ENCODE measurements at regions not wholly inside any gene's neighbourhood (a gene's known extent, or its start where the extent isn't known, plus 50 kb on each side); places are given as distances from the start of the nearest gene placed in this dataset.

GRCh38 chr6:134453792-134454510, 136.0 kb upstream of the SGK1 start:
- Histone ChIP-seq H3K4me1 (peaks cover 24% of the 10 kb centered on the region), H3K9me3 (no peaks in the 10 kb centered on the region), H3K27me3 (replicated peaks; ENCODE audit: control insufficient read depth, insufficient read depth, low read length) (no peaks in the 10 kb centered on the region), H3K4me3 (ENCODE audit: low read depth, low read length) (no peak overlapping the region), H3K36me3 (ENCODE audit: control insufficient read depth, insufficient read depth, low read length) (no peaks in the 10 kb centered on the region)
- CTCF ChIA-PET, result no interaction called here
- Mint-ChIP-seq H3K4me1 (ENCODE audit: low read depth, unreplicated experiment) (peaks cover 18% of the 10 kb centered on the region), H3K27ac (ENCODE audit: unreplicated experiment) (peak overlapping the region; percentile 15), H3K9me3 (ENCODE audit: unreplicated experiment) (no peaks in the 10 kb centered on the region), H3K36me3 (ENCODE audit: insufficient read depth, unreplicated experiment) (no peaks in the 10 kb centered on the region), H3K4me3 (ENCODE audit: unreplicated experiment) (peak overlapping the region; percentile 42), H3K27me3 (ENCODE audit: insufficient read depth, unreplicated experiment) (no peaks in the 10 kb centered on the region)
- intact Hi-C loops (cut with micrococcal nuclease; ENCODE audit: unreplicated experiment), result loop anchor here (1.0 to 10.0 kb wide), 2 partner anchors 278 to 371 kb away; no protein-coding TSS in a partner anchor
- TF ChIP-seq CTCF (IDR thresholded peaks at IDR 0.05; ENCODE audit: insufficient read depth in 1 of 2, low read depth in 1 of 2, low read length in 1 of 2, severe bottlenecking in 1 of 2, unreplicated experiment in 1 of 2), result no peak
- DNase-seq, result peak; percentile 63 to 67
- POLR2A ChIA-PET, result no interaction called here
- BruUV-seq (replicated peaks), result no TSS peak

- Histone ChIP-seq H3K27me3 (replicated peaks; ENCODE audit: control insufficient read depth, insufficient read depth, low read length) (no peaks in the 10 kb centered on the region), H3K4me3 (ENCODE audit: low read depth, low read length) (no peak overlapping the region), H3K36me3 (ENCODE audit: control insufficient read depth, insufficient read depth, low read length) (no peaks in the 10 kb centered on the region), H3K9me3 (no peaks in the 10 kb centered on the region), H3K4me1 (peaks cover 24% of the 10 kb centered on the region)
- Mint-ChIP-seq H3K27me3 (ENCODE audit: insufficient read depth, unreplicated experiment) (no peaks in the 10 kb centered on the region), H3K4me1 (ENCODE audit: low read depth, unreplicated experiment) (peaks cover 18% of the 10 kb centered on the region), H3K9me3 (ENCODE audit: unreplicated experiment) (no peaks in the 10 kb centered on the region), H3K36me3 (ENCODE audit: insufficient read depth, unreplicated experiment) (no peaks in the 10 kb centered on the region), H3K27ac (ENCODE audit: unreplicated experiment) (no peak overlapping the region), H3K4me3 (ENCODE audit: unreplicated experiment) (no peak overlapping the region)
- intact Hi-C loops (cut with micrococcal nuclease; ENCODE audit: unreplicated experiment), result loop anchor here (1.0 to 10.0 kb wide), 2 partner anchors 277 to 372 kb away; no protein-coding TSS in a partner anchor
- no TSS peak for BruUV-seq (replicated peaks)
- DNase-seq, result no peak
- POLR2A ChIA-PET, result no interaction called here
- CTCF ChIA-PET, result no interaction called here
- TF ChIP-seq CTCF (IDR thresholded peaks at IDR 0.05; ENCODE audit: insufficient read depth in 1 of 2, low read depth in 1 of 2, low read length in 1 of 2, severe bottlenecking in 1 of 2, unreplicated experiment in 1 of 2), result no peak
Observed at GRCh38 chr6:134452906-134453305, 135.0 kb upstream of the SGK1 start.

DNA sequence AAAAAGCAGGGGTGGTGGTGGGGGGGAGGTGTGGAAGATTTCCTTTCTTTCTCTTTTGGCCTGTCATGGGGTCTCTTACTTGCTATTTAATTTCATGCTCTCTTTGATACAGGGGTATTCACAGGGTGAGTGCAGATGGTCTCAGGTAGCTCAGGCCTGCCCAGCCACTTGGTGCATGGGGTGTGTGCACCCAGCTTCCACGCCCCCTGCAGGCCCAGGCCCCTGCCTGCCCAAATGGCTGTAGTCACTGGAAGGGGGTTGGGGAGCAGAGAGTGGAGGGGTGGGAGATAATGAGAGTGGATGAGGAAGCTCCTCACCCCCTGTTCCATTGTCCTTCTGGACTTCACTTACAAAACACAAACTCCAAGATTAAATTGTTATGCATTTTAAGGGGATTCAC, 133.6 kb upstream of the SGK1 start:
- Histone ChIP-seq H3K4me3 (ENCODE audit: low read depth, low read length) (no peak overlapping the region), H3K9me3 (no peaks in the 10 kb centered on the region), H3K27me3 (replicated peaks; ENCODE audit: control insufficient read depth, insufficient read depth, low read length) (no peaks in the 10 kb centered on the region), H3K36me3 (ENCODE audit: control insufficient read depth, insufficient read depth, low read length) (no peaks in the 10 kb centered on the region), H3K4me1 (peaks cover 24% of the 10 kb centered on the region)
- BruUV-seq (replicated peaks), result no TSS peak
- ChIA-PET POLR2A (no interaction called here), CTCF (no interaction called here)
- Mint-ChIP-seq H3K4me3 (ENCODE audit: unreplicated experiment) (no peak overlapping the region), H3K9me3 (ENCODE audit: unreplicated experiment) (no peaks in the 10 kb centered on the region), H3K36me3 (ENCODE audit: insufficient read depth, unreplicated experiment) (no peaks in the 10 kb centered on the region), H3K27ac (ENCODE audit: unreplicated experiment) (no peak overlapping the region), H3K4me1 (ENCODE audit: low read depth, unreplicated experiment) (peaks cover 18% of the 10 kb centered on the region), H3K27me3 (ENCODE audit: insufficient read depth, unreplicated experiment) (no peaks in the 10 kb centered on the region)
- DNase-seq, result peak in 1 of 2 experiments; percentile 22
- peak in 1 of 2 experiments; percentile 34 for TF ChIP-seq CTCF (IDR thresholded peaks at IDR 0.05; ENCODE audit: insufficient read depth in 1 of 2, low read depth in 1 of 2, low read length in 1 of 2, severe bottlenecking in 1 of 2, unreplicated experiment in 1 of 2)
- intact Hi-C loops (cut with micrococcal nuclease; ENCODE audit: unreplicated experiment), result loop anchor here (10.0 kb wide), 1 partner anchor 373 kb away; no protein-coding TSS in a partner anchor

All from Caco-2 (cell line).